Right hindlimb (tissue), 1 donor: ENCODE measurements at regions not wholly inside any gene's neighbourhood (a gene's known extent, or its start where the extent isn't known, plus 50 kb on each side); places are given as distances from the start of the nearest gene placed in this dataset.

Source experiments
- DNase-seq: peaks from one replicate; pipeline ENCODE4 v3.0.0-alpha.2; 2018

DNA sequence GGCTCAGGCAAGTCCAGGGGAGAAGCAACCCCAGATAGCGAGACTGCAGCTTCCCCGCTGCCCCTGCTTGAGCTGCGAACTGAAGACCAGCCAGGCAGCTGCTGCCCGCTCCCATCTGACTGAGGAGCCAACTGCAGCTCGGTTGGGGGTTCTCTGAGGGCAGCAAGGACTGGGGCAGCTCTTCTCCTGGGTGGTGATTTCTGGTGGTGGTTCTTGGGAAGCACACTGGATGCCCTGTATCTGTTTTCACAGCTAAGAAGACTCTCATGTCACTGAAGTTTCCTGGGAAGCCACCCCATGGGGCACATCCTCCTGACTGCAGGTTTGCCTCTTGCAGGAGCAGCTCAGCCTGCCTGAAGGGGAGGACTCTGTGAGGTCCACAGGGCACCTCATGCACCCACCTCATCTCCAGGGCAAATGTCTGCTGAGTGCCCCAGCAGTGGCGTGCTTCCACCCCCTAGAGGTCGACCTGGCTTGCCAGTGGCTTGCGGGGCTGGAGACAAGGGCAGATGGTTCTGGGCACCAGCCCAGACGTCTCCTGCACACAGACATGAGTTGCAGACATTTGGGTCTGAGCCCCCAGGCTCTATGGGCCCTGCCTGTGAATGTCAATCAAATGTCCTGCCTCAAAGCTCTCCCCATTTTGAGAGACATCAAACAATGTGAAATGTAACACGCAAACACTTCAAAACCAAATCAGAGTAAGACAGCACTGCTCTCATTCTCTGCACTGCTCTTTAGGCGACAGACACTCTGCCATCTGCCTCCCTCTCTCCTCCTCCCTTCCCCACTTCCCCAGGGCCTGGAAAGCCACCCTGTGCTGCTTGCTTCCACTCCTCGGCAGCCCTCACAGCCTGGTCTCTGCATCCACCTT, 800.9 kb downstream of the BRD1 start:
- no peak for DNase-seq

DNA sequence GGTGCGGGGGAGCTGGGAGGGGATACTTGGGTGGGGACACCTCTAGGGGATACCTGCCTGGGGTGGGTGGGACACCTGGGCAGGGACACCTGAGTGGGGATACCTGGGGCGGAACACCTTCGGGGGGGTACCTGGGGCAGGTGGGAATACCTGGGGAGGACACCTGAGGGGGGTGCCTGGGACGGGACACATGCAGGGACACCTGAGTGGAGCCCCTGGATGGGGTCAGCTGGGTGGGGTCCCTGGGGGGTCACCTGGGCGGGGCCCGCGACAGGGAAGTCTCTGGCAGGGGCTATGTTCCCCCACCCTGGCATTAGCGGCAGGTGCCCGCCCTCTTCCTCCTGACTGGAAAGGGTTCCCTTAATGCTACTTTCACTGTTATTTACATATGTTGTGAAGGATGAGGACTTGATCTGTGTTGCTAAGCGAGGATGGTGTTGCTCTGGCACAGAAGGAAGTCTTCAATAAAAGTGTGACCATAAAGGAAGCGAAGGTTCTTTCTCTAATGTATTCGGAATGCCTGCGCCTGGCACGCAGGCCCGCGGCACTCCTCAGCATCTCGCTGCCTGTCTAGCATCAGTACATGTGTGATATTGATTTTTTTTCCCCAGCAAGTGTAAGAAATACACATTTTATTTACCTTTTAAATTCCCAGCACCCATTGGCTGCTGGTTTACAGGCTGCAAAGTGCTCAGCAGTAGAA, 801.7 kb downstream of the BRD1 start:
- DNase-seq, result no peak

DNA sequence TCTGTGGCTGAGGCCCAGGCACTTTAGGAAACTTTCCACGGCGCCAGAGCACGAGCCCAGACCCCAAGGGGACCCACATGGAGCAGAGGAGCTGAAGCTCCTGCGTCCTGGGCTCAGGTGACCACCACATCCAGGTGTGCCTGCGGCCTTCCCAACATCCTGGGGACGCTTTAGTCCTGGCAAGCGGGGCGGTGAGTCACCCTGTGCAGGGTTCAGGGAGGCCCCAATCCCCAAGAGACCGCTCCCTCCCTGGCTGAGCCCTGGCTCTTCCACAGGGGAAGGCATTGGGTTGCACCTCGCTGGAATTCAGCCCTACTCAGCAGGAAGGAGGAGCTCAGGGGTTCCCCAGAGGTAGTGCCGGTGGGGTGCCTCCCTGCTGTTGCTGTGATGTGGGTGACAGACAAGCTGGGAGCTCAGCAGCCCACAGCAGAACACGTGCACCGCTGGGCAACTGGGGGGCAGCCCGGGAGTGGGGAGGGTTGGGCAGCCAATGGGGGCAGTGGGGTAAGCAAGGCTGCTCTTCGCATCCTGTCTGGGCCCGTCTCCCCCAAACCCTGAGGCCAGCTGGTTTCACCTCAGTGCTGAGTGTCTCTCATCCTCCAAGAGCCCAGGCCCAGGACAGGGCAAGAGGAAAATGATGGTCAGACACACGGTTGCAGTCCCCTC, 802.8 kb downstream of the BRD1 start:
- no peak for DNase-seq

DNA sequence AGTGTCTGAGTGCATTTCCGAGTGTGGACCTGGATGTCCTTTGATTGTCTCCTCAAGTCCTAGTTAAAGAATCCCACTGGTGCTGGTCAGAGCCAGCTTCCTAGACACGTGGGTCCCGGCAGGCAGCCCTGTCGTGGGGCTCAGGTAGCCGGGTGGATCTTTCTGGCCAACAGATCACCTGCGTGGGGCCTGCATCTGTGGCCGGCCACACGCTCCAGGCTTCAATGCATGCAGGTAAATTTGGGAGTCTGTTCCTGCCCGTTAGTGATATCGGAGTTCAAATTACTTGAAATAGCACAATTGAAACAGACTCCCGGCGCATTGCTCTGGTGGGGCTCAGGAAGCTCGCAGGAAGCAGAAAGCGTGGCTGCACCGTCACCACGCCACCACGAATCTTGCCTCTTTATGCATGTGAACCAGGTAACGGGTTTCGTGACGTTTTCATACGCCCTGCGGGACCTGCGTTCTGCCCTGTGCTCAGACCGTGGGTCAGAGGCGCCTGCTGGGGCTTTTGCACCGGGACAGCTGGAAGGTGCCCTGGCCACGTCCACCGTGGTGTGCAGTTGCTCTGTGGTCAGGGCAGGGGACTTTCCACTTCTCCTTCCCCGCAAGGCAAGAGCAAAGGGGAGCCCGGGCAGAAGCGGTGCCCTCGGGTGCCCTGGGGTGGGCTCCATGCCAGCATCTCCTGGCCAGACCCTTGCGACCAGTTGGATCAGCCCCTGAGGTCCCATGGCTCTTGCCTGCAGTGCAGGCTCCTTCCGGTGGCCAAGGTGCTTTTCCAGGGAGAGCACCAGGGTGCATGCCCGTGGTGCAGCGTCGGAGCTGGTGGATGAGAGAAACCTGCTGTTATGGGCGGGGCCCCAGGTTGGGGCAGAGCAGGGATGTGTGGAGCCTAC, 803.5 kb downstream of the BRD1 start:
- DNase-seq, result no peak

DNA sequence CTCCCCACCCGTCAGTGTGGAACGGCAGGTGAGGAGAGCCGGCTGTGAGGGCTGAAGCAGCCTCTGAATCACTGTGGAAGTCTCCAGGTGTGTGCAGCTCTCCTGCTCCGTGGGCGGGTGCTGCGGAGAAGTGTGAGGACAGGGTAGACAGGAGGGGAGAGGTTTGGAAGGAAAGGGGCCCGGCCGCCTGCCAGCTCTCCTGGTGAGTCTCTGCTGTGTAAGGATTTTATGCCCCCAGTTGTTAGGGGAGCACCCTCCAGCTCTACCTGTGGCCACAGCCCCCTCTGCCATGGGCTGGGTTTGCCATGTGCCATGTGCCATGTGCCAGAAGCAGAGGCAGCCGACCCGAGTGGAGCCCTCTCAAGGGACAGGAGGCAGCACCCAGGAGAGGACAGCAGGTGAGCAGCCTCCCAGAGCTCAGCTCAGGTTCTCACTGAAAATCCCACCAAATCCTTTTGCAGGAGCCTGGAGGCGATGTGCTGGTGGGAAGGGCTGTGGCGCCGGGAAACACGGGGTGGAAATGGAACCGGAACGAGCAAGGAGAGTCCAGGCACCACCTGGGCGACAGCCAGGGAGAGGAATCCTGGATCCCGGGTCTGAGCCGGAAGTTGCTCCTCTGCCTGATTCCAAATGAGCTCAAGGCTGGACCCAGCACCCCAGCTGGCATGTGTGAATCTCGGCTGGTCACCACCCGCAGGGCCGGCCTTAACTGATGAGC, 804.4 kb downstream of the BRD1 start:
- DNase-seq, result no peak

DNA sequence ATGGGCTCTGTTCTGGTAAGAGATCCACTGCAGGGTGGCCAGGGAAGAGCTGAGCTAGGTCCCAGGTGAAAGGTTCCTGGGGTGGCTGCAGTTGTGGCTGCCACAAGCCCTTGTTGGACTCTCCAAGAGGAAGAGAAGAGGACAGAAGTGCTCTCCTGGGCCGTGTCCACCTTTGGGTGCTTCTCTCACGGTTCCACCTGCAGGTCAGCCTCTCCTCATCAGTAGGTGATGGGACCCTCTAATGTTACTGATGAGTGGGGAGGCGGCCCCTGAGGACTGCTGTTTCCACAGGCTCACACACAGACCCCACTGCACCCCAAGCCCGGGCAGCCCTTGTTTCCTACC, 804.9 kb downstream of the BRD1 start:
- DNase-seq, result no peak

DNA sequence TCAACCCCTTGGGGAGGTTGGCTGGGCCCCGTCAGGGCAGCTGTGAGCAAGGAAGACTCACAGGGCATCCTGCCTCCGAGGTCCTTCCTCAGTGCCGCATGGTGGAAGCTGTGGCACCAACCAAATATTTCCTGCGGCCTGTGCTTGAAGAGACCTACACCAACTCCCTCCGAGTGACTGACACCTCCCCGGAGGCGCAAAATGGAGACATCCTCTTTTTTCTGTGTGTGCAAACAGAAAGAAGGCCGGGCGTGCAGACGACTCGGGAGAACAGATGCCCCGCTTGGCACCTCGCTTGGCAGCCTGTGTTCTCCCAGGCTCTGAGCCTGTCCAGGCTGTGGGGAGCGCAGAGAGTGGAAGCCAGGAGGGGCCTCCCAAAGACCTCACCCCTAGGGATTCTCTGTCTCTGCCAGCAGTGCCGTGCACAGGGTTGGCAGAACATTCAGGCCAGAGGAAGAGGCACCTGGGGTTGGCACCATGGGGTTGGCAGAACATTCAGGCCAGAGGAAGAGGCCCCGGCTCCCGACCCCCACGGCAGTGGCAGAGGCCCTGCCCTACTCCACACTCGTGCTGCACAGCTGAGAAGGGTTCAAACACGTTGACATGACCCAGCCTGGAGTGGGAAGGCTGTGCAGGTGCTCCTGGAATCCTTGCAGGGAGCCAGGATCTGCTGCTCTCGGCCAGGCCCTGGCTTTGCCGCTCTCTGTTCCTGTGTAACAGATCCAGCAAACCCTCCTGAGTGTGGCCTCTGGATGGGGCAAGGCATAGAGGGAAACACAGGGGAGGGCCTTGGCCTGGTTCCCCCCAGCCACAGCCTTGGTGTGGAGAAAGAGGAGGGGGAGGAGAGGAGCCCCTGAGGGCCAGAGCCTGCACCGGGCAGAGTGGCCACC, 805.5 kb downstream of the BRD1 start:
- DNase-seq, result no peak

DNA sequence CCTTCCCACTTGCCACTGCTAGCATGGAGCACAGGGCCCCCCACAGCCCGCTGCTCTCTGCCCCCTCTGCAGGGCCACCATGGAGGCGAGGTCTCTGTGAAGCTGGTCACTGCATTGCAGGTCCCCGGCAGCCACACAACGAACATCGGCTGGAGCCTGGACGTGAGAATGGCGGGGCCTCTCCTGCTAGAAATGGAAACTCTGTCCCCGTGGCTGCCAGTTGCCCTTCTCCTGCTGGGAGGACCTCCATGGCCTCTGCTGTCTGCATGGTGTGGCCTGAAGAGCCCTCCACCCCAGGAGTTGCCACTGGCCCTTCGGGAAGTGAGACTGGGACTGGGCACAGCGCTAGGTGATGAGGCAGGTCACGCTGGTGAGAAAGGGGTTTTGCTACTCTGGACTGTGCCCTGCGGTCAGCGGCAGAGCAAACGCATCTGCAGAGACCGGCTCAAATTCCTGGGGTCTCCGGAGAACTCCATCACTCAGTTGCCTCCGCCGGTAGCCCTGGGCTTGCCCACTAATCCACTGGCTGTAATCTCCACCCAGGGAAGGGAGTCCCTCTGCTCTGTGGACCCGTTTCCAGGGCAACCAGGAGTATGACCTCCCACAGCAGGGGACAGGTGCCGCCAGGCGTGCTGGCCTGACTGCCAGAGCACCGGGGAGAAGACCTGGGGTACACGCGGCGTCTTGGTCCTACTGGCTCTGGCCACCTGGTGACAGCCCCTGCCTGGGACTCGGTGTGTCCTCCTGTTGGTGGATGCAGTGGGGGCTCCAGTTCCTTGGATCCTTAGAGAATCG, 806.3 kb downstream of the BRD1 start:
- no peak for DNase-seq

DNA sequence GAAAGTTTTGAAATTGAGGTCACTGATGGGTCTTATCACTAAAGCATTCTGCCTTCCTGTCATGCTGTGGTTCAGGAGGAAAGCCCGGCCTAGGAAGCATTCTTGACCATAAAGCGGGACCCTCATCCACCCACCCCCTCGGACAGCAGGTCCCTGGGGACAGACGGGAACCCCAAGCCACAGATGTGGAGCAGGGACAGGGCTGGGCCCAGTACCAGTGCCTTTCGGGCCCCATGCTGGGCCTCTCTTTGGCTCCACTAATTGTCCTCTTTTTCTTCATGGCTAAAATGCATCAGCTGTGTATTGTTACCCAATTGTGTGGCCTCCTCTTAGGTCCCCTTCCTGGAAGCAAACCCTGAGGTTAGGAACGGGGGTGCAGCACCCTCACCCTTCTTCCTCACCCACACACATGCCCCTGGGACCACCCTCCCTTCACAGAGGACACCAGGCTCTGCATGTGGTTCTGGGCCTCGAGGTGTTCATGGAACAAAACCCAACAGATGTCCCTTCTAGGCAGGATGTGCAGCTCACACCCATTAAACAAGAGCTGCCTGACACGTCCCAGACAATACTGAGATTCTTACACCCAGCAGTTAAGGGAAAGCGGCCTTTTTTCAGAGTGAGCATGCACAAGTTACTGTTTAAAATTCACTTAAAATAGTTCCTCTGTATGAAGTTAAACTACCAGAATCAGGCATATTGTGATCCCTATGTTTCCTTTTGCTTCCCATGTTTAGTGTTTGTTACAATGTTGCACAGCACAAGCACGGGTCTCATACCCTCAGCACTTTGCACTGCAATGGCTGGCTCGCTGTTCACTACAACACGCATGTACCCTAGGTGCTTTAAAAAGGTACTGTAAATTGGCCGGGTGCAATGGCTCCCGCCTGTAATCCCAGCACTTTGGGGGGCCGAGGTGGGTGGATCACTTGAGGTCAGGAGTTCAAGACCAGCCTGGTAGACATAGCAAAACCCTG, 807.6 kb downstream of the BRD1 start:
- no peak for DNase-seq

DNA sequence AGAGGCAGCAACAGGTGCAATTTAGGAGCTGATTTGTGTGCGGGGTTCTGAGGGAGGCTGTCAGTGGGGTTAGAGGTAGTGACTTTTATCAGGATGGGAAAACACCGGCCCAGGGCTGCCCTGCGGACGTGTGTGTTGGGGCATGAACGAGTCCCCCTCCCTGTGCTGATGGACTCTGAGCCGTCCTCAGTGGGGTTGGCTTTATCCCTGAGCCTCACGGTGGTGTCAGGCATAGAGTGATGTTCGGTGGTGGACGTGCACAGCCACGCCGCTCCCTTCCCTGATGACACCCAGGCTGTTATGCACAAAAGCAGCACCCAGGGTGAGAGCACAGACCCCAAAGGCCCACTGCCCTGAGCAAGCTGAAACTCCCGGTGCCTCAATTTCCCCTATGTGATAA, 809.1 kb downstream of the BRD1 start:
- no peak for DNase-seq

DNA sequence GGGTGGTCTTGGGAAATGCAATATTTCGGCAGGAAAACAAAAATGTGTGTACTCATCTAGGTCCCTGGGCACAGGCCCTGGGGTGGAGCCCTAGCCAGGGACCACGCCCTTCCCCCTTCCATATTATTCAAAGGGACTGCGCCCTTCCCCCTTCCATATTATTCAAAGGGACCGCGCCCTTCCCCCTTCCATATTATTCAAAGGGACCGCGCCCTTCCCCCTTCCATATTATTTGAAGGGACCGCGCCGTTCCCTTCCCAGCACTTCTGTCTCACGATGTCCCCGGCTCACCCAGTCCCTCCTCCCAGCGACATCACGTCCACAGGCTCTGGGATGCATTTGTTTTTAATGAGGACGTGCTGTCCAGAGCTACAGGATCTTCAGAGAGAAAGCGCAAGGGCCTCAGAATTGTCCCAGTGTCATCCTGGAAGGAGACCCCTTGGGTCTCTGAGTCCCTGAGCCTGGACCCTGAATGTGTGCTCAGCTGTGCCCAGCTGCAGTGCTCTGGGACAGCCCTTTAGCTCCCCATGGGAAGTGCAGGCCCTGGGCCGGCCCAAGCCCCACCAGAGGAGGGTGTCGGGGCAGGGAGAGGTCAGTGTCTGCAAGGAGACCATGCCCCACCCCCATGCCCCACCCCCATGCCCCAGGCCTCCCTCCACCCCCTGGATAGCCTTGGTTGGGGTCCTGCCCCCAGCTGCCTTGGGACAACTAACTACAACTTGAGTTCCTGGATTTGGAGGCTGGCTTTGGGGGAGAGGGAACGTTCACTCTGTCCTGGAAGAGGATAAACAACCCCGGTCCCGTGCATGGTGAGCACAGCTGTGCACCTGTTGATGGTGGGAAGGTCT, 810.0 kb downstream of the BRD1 start:
- DNase-seq, result no peak

DNA sequence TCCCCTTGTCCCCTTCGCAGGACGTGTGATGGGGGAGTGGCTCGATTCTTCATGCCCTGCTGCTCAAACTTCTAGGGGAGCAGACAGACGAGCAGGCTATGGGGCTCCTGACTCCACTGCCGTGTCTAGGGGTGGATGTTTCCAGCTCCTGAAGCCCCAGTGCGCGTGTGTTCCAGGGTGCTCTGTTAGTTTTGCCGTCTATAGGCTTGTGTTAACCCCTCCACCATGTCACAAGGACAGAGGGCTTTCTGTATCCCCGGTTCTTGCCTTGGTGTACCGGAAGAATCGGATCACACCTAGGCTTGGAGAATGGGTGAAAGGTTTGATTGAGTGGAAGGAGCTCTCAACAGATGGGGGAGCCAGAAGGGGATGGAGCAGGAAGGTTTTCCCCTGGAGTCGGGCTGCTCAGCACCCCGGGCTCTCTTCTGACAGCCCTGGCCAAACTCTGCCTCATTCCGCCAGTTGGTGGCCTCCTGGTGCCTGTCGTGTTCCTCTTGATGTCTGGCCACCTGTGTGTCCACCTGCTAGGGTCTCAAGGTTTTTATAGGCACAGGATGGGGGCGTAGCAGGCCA, 810.7 kb downstream of the BRD1 start:
- DNase-seq, result no peak

DNA sequence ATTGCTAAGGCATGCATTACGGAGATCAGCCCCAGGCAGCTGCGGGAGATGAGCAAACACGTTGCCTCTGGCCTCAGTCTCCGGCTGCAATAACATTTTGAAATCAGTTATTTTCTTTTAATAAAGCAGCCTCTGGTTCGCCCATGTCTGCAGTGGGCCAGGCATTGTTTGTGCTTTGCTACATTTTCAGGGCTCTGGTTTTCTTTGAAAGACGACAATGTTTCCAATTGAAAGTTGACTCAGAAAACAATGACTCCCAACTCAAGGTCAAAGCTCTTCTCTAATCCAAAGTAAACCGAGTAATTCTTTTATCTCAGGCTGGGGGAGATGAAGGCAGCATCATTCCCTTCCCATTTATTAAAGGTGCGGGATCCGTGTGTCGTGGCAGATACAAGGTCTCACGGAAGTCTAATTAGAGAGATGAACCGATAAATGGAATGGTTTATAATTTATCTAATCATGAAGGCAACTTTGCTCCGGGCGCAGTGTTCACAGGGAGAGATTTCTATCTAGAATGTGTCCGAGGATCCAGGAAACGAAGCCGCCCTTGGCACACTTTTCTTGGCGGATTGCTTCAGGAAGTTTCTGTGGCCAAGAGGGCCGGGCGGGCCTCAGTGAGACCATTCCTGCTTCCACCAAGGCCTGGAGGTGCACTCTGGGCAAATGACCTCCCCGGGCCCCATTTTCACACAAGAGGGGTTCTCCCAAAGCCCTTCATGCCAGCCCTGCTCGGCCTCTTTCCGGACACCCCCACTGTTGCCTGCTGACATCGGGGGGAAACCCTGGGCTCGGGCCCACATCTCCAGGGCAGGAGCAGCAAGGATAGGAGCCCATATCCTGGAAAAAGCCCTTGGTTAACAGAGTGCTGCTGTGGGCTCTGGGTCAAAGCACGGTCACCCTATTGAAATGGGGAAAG, 811.4 kb downstream of the BRD1 start:
- DNase-seq, result no peak

DNA sequence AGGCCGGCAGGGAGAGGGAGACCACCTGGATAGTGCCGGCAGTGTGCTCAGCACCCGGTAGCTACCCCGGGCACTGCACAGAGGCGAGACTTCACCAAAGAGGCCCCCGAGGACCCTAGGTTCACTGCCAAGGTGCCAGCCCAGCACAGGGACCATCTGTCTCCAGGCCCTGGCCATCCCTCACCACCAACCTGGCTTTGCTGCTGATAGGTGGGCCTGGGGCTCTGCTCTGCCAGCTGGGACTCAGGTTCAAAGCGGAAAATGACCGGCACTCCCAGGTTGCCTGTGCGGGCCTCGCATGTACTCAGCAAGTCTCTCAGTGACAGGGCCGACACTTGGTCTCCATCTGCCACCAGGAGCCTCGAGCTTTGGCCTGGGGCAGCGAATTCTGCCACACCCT, 812.2 kb downstream of the BRD1 start:
- DNase-seq, result no peak

DNA sequence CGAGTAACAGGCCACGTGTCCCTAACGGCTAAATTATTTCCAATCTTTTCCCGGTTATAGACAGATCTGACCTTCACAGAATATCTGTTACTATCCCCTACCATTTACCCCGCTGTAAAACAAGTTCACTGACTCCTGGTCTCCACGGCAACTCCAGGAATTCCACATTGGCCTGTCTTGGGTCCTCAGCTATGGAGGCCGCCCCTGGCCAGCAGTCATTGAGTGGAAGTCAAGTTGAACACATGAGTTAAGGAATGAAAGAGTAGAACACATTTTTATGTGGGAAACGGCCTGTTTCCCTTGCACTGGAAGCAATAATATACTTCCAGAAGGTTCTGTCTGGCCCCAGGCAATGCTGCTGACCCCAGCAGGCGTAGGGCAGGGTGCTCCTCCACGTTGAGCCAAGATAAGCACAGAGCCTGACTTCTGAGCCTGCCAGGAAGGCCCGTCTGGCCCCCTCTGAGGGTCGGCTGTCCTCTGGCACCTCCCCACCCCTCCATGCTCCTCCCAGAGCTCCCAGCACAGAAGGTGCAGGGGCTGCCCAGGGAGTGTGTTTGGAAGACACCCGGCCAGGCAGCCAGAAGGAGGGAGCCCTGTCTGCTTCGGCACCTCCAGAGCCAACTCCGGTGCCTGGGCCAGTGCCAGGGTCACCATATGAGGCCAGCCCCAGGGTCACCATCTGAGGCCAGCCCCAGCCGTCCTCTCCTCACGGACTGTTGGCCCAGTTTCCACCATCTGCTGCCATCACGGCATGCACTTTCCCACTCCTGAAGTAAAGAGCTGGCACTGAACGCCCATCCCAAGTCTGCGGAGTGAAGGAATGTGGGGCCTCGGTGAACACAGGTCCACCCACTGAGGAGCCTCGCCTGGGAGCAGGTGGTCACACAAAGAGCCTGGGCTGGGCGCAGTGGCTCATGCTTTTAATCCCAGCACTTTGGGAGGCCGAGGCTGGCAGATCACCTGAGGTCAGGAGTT, 813.2 kb downstream of the BRD1 start:
- DNase-seq, result no peak
